Lung microvascular endothelial cell (primary cell): ENCODE measurements at regions not wholly inside any gene's neighbourhood (a gene's known extent, or its start where the extent isn't known, plus 50 kb on each side); places are given as distances from the start of the nearest gene placed in this dataset.
"Not testable (repeated sequence)": the region's sequence is repeated elsewhere in the genome, so short reads cannot be mapped to it uniquely, and the experiment has no call there.

ENCODE experiments used
- DNase-seq, 2 donors: peaks; one replicate each; pipeline versions ENCODE4 v3.0.0 to v3.0.0-alpha.2; 2010; ENCODE audit warnings: low read depth in 2 of 2

GRCh38 chr18:5830902-5831301 lies 64.4 kb downstream of the TMEM200C start:
- not testable (repeated sequence) for DNase-seq

DNA sequence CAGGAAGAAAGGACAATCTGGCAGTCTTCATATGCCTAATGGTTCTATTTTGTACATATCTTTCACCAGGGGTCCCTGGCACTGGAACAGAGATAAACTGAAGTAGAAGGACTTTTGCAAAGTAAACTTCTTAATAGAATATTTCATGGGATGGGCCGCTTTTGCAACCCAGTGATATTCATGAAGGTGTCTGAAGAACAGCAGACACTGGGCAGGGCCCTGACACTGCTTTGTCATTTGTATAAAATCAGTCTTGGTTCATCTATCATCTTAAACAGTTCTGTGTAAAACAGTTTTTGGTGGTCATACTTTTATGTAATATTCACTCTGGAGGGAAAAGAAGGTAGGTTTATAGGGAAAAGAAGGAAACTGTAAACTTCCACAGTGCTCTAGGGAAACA lies 66.4 kb downstream of the TMEM200C start:
- DNase-seq, result no peak

DNA sequence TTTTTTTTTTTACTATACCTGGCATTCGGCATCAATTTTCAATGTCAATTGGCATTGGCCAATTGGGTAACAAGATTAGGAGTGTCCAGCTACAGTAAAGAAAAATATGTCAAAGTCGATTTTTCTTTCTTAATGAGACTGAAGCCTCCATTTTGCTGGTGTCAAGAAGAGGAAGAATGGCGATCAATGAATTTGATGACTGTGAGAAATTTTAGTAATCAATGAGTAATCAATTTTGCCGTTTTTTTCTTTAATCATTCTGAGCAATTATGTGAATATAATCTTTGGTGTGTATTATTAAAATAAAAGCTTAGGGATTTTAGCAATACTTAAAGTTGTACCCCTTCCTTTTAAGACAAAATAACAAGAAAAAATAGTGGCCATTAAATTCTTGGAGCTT lies 69.7 kb downstream of the TMEM200C start:
- no peak for DNase-seq

GRCh38 chr18:5824370-5824984 lies 70.8 kb downstream of the TMEM200C start:
- no peak for DNase-seq

GRCh38 chr18:5817816-5818215 lies 77.5 kb downstream of the TMEM200C start:
- no peak for DNase-seq

GRCh38 chr18:5806860-5807259 lies 88.5 kb downstream of the TMEM200C start:
- DNase-seq, result no peak

- DNase-seq, result no peak
These were observed 107.4 kb downstream of the TMEM200C start for GRCh38 chr18:5787936-5788335.

DNA sequence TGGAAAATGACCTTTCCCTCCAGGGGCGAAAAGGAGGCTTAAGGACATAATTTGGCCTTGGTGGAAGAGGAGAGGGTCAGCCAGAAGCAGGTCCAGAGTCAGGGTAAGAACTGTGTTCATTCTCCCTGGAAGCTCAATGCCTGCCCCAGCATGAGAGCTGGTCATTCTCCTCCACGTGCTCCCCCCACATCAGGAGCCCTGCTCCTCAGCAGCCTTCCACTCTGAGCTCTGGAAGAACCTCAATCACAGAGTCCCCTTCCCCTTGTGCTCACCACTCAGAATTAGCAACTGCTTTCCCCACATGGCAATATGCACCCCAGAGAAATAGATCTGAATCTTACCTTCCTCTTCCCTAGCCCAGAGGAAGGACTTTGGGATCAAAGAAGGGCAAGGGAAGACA lies 115.4 kb downstream of the TMEM200C start:
- no peak for DNase-seq

- DNase-seq, result no peak
These were observed 122.8 kb downstream of the TMEM200C start for GRCh38 chr18:5772306-5773105.

GRCh38 chr18:5771343-5771742 lies 124.0 kb downstream of the TMEM200C start:
- no peak for DNase-seq

DNA sequence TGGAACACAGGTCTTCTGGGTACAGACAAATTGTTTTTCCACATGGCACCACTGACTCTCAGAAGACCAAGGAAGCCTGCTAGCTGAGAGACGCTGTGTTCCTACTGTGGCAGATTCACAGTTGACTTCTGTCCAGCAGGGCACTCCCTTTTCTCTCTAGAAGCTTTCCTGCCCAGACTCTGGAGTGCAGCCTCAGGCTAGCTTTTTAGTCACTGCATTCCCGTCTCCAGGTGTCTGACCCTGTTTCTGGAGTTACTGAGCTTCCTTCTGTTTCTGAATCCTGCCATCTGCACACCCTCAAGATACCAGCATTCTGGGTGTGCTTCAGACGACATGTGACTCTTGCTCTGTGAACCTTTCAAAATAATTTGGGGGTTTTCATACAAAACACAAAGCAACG lies 125.1 kb downstream of the TMEM200C start:
- no peak for DNase-seq

DNA sequence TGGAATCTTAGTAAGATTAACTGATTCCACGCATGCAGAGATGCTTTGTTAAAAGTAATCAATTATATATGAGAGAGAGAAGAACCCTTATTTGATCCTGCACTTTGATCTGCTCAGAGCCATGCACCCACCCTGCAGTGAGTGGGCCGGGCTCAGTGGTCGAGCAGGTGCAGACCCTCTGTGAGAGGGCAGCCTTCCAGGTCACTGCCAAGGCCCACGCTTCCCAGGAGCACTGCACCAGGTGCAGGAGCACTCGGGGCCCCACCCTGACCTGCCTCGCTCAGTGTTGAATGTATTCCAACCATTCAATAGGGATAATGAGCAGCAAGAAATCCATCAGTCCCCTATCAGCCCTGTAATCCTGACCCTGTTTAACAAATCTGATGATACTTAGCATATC lies 126.9 kb downstream of the TMEM200C start:
- DNase-seq, result no peak

GRCh38 chr18:5759194-5759593 lies 136.1 kb downstream of the TMEM200C start:
- no peak for DNase-seq

GRCh38 chr18:5756823-5757222 lies 138.5 kb downstream of the TMEM200C start:
- DNase-seq, result no peak

GRCh38 chr18:5747678-5748077 lies 147.6 kb downstream of the TMEM200C start:
- no peak for DNase-seq

DNA sequence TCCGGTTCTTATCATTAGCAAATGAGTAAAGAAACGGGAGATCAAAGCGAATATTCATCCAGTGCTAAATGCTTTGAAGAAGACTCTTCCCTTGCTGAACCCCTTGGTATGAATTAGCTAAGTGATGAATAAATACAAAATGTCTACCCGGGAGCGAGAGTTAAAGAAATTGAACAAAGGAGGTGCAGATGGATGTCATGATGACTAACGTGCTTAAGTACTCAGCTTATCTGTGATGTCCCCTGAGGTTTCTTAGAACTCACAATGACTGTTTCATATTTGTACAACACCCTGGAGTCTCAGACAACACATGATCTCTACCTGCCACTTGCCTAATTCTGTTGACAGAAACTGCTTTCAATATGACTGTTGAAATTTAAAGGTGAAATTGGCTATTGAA lies 148.5 kb downstream of the TMEM200C start:
- DNase-seq, result no peak

DNA sequence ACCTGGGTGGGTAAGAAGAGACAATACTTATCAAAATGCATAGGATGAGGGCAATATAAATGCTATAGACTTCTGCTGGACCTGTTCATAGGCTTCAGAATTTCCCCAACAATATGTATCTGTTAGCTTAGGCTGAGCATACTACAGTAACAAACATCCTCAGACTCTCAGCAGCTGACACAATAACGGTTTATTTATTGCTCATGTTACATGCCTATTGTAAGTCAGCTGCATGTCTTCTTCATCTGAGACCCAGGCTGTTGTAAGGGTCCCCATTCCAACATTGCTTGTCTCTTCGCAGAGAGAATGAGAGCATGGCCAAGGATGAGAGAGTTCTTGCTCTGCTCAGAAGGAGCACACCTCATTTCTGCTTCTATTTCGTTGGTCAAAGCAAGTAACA lies 150.7 kb downstream of the TMEM200C start:
- no peak for DNase-seq

DNA sequence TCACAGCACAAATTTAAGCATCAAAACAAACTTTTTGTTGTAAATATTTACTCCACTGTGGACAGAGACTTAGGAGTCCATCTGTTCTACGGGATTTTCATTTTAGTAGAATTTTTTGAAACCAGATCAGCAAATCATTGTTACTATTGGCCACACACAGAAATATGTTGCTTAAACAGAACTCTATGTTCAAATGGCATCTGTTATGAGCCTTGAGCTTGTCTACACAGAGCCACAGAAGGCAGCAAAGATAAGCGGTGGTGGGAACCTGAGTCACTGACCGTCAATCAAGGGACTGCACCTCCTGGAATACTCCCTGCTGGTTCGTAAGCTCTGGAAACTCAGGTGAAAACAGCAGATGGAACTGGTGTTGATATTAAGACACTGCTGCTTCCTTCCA lies 156.8 kb downstream of the TMEM200C start:
- DNase-seq, result no peak

DNA sequence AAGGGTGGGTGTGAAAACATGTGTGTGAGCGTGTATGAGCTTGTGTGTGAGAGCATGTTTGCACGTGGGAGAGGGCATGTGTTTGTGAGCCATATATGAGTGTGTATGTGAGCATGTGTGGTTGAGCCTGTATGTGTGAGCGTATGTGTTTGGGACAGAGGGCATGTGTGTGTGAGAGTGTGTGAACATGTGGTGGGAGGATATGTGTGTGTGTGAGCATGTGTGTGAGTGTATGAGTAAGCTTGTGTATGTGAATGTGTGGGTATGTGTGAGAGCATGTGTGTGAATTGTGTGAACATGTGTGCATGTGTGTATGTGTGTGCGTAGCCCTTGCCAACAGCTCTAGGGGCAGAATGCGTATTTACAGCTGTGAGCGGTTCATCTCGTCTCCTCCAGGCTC lies 163.0 kb downstream of the TMEM200C start:
- DNase-seq, result no peak

GRCh38 chr18:5729983-5730699 lies 165.2 kb downstream of the TMEM200C start:
- no peak for DNase-seq

DNA sequence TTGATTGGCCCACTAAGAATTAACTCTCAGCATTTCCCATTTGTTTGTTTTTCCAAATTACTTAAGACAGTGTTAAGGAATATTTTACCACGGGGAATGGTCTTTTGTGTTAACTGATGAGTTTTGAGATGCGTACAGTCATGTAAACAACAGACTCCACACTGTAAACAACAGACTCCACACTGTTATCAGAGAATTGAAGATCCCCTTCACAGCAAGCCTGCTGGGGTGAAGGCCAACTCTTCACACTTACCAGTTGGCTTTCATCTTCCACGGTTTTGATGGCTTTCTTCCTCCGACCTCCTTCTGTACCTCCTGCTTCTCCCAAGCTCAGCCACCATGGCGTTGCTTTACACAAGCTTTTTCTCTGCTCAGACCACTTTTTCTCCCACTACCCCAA lies 166.8 kb downstream of the TMEM200C start:
- DNase-seq, result no peak

DNA sequence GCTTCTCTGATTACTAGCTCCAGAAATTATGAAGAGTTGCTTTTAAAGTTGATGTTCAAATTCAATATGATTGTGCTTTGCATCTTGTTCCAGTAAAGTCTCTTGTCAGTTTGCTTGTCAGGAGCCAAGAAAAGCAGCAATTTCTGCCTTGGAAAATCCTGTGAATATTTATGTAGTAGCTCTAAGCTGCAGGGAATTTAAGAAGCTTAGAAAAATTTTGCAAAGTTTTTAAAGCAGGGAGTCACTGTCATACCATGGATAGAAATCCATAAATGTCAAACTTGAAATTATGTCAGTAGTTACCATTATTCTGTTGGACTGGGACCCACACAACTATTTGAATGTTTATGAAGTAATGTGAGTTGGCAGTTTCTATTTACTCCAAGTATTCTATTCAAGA lies 169.3 kb downstream of the TMEM200C start:
- DNase-seq, result no peak

DNA sequence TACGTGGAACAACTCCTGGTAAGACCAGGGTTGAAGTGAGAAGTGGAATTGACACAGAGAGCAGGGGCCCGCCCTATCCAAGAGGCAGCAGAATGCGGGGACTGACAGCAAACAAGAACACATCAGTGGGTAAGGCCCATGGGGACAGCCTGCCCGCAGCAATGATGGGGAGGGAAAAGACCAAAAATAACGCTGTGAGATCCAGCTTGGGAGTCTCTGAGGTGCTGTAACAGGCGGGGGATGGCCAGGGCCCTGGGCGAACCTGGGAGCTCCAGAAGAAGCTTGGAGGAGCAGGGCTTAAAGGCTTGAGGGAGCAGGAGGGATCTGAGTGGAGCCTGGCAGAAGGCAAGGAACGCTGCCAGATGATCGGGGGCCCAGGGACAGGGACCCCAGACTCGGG lies 173.4 kb downstream of the TMEM200C start:
- DNase-seq, result no peak
